GM12878 (cell line): ENCODE measurements at regions not wholly inside any gene's neighbourhood (a gene's known extent, or its start where the extent isn't known, plus 50 kb on each side); places are given as distances from the start of the nearest gene placed in this dataset.

Experiments used
- ATAC-seq: fragments of 200-7000 bp; cut with Tn5 transposase; 3 replicates; pipeline ENCODE4 v1.9.1; 2020; ENCODE audit warnings: mild to moderate bottlenecking, moderate library complexity
- BruUV-seq: library from RNA; stranded (reverse); fragments of 400-500 nt; replicated peaks from 2 replicates; lab custom pipeline; 2021; lab: Mats Ljungman, UMichigan
- CTCF ChIA-PET: fragments of 300-600 bp; sonication (Branson Sonifier 250); formaldehyde crosslinking; extraction: SDS; loops from one replicate; lab custom pipeline; 2021; ENCODE audit warnings: inconsistent platforms; lab: Yijun Ruan, JAX
- POLR2A ChIA-PET: fragments of 350-600 bp; formaldehyde crosslinking; extraction: SDS; loops from one replicate; lab custom pipeline; 2021; ENCODE audit warnings: inconsistent platforms; lab: Charles Lee
- RAD21 ChIA-PET: fragments of 300-600 bp; sonication (Branson Sonifier 250); formaldehyde crosslinking; loops from one replicate; lab custom pipeline; 2023; ENCODE audit warnings: antibody characterized with exemption; ENCODE audit not compliant: unreplicated experiment; lab: Charles Lee
- SMC1A ChIA-PET: fragments of 300-600 bp; sonication (Branson Sonifier 250); formaldehyde crosslinking; loops from one replicate; lab custom pipeline; 2023; ENCODE audit not compliant: unreplicated experiment, uncharacterized antibody; lab: Charles Lee
- DNase-seq: peaks from one replicate; pipeline ENCODE4 v3.0.0-alpha.2; 2011; ENCODE audit warnings: low read depth, low spot score
- FAIRE-seq: peaks from 3 replicates; lab custom pipeline; 2011; peaks lifted over from hg19 to GRCh38; lab: Jason Lieb, UNC
- H2AFZ ChIP-seq: 2 replicates; pipeline ENCODE4 v1.6.0; 2011; ENCODE audit warnings: low read depth, low read length, control low read depth; ENCODE audit not compliant: control insufficient read depth
- H3K27ac ChIP-seq: 2 replicates; pipeline ENCODE4 v1.5.1; 2011; ENCODE audit warnings: control low read depth; ENCODE audit not compliant: control insufficient read depth, insufficient read depth
- H3K27me3 ChIP-seq, 2 experiments: replicated peaks in 1 of 2; 2 replicates each; pipeline versions ENCODE4 v1.6.0 to v1.6.1; 2011; ENCODE audit warnings: low read length in 1 of 2; ENCODE audit not compliant: control insufficient read depth in 2 of 2, insufficient read depth in 2 of 2
- H3K36me3 ChIP-seq, 2 experiments: 2 replicates each; pipeline ENCODE4 v1.5.1; 2011; ENCODE audit warnings: low read length in 1 of 2; ENCODE audit not compliant: control insufficient read depth in 2 of 2, insufficient read depth in 2 of 2
- H3K4me1 ChIP-seq: 2 replicates; pipeline ENCODE4 v1.6.1; 2011; ENCODE audit warnings: mild to moderate bottlenecking, low read length, moderate library complexity, mixed read lengths; ENCODE audit not compliant: control insufficient read depth, insufficient read depth
- H3K4me2 ChIP-seq: 2 replicates; pipeline ENCODE4 v1.6.0; 2011; ENCODE audit warnings: control low read depth; ENCODE audit not compliant: control insufficient read depth, insufficient read depth
- H3K4me3 ChIP-seq: fragments of 200-600 bp; sonication (generic); 2 replicates; pipeline ENCODE4 v1.5.1; 2016
- H3K79me2 ChIP-seq: 2 replicates; pipeline ENCODE4 v1.6.0; 2011; ENCODE audit warnings: low read length; ENCODE audit not compliant: control insufficient read depth, insufficient read depth
- H3K9ac ChIP-seq: 2 replicates; pipeline ENCODE4 v1.8.0; 2011; ENCODE audit warnings: low read length, control low read depth, mixed read lengths; ENCODE audit not compliant: control insufficient read depth, insufficient read depth
- H3K9me3 ChIP-seq: replicated peaks from 3 replicates; pipeline ENCODE4 v1.5.1; 2011; ENCODE audit warnings: mild to moderate bottlenecking, low read length; ENCODE audit not compliant: control insufficient read depth, insufficient read depth
- H4K20me1 ChIP-seq: 2 replicates; pipeline ENCODE4 v1.6.0; 2011; ENCODE audit not compliant: control insufficient read depth, insufficient read depth
- SREBF2 ChIP-seq: IDR thresholded peaks from 2 replicates; pipeline ENCODE4 v1.6.1; 2012; ENCODE audit warnings: mild to moderate bottlenecking, low read length
- ZNF622 ChIP-seq: fragments of 450-650 bp; IDR thresholded peaks from 2 replicates; pipeline ENCODE4 v1.6.1; 2017; ENCODE audit warnings: mild to moderate bottlenecking, inconsistent platforms
- ZNF687 ChIP-seq: fragments of 450-650 bp; IDR thresholded peaks from 2 replicates; pipeline ENCODE4 v1.6.1; 2017; ENCODE audit warnings: mild to moderate bottlenecking, moderate library complexity
- WGBS: methylation state at CpG from one replicate; pipeline ENCODE4 v1.1.6; 2016; ENCODE audit warnings: low lambda C conversion rate; ENCODE audit not compliant: insufficient replicate concordance, insufficient coverage; ENCODE audit errors: missing lambda C conversion rate; 5-methylcytosine and 5-hydroxymethylcytosine counted together
- in situ Hi-C: fragments of 300-500 bp; cut with MboI; formaldehyde crosslinking; loops from 9 replicates; pipeline ENCODE4 v1.14.3; 2018; ENCODE audit warnings: mixed read lengths
- intact Hi-C: fragments of 100-400 bp; cut with micrococcal nuclease; formaldehyde crosslinking; loops from one replicate; pipeline ENCODE4 v1.14.2; 2022; ENCODE audit not compliant: unreplicated experiment
- TF ChIP-seq, protein P1 (sequence below): fragments of 450-650 bp; formaldehyde crosslinking; IDR thresholded peaks from 2 replicates; pipeline ENCODE4 v1.5.0; 2022; ENCODE audit warnings: mild to moderate bottlenecking, missing genetic modification characterization

GRCh38 chr17:77435272-77436057 lies 294.7 kb downstream of the SEC14L1 start:
- intact Hi-C loops (no loop called here), in situ Hi-C loops (loop anchor here (25.0 kb wide), 1 partner anchor 98 kb away; no protein-coding TSS in a partner anchor)
- peaks cover 0 to 6% of the 10 kb centered on the region in 2 experiments; a peak in 2 of 4 replicates for H3K36me3 ChIP-seq
- POLR2A ChIA-PET: interaction anchor here (0.6 to 1.1 kb wide), 3 partner anchors 7 to 1652 kb away, joined by 3 to 4 read pairs (median 4); no protein-coding TSS in a partner anchor
- RAD21 ChIA-PET: no interaction called here
- peaks cover 73% of the 10 kb centered on the region for H3K4me1 ChIP-seq
- SMC1A ChIA-PET: interaction anchor here (0.7 to 1.5 kb wide), 4 partner anchors 8 to 103 kb away, joined by 3 to 4 read pairs (median 4); no protein-coding TSS in a partner anchor
- H3K4me2 ChIP-seq: no peak overlapping the region
- no peak overlapping the region for H3K4me3 ChIP-seq
- TF ChIP-seq ZNF622: no peak
- TF ChIP-seq SREBF2: no peak
- TF ChIP-seq ZNF687: no peak
- TF ChIP-seq, protein P1, sequence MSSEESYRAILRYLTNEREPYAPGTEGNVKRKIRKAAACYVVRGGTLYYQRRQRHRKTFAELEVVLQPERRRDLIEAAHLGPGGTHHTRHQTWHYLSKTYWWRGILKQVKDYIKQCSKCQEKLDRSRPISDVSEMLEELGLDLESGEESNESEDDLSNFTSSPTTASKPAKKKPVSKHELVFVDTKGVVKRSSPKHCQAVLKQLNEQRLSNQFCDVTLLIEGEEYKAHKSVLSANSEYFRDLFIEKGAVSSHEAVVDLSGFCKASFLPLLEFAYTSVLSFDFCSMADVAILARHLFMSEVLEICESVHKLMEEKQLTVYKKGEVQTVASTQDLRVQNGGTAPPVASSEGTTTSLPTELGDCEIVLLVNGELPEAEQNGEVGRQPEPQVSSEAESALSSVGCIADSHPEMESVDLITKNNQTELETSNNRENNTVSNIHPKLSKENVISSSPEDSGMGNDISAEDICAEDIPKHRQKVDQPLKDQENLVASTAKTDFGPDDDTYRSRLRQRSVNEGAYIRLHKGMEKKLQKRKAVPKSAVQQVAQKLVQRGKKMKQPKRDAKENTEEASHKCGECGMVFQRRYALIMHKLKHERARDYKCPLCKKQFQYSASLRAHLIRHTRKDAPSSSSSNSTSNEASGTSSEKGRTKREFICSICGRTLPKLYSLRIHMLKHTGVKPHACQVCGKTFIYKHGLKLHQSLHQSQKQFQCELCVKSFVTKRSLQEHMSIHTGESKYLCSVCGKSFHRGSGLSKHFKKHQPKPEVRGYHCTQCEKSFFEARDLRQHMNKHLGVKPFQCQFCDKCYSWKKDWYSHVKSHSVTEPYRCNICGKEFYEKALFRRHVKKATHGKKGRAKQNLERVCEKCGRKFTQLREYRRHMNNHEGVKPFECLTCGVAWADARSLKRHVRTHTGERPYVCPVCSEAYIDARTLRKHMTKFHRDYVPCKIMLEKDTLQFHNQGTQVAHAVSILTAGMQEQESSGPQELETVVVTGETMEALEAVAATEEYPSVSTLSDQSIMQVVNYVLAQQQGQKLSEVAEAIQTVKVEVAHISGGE (CRISPR knock-in tag): no peak
- DNase-seq (no peak), ATAC-seq (no peak), FAIRE-seq (no peak)
- H3K27me3 ChIP-seq: no peaks in the 10 kb centered on the region
- CTCF ChIA-PET: interaction anchor here (1.1 to 1.7 kb wide), 3 partner anchors 9 to 60 kb away, joined by 3 to 4 read pairs (median 3); no protein-coding TSS in a partner anchor
- H3K9ac ChIP-seq: no peak overlapping the region
- no peaks in the 10 kb centered on the region for H4K20me1 ChIP-seq
- H2AFZ ChIP-seq: no peak overlapping the region
- H3K9me3 ChIP-seq: no peaks in the 10 kb centered on the region
- WGBS: 93% methylated on average over 24 of the region's 24 CpGs
- peaks cover 55% of the 10 kb centered on the region for H3K79me2 ChIP-seq
- H3K27ac ChIP-seq: no peak overlapping the region
- BruUV-seq: no TSS peak
